ENCODE measurements at regions not wholly inside any gene's neighbourhood (a gene's known extent, or its start where the extent isn't known, plus 50 kb on each side); places are given as distances from the start of the nearest gene placed in this dataset.

DNA sequence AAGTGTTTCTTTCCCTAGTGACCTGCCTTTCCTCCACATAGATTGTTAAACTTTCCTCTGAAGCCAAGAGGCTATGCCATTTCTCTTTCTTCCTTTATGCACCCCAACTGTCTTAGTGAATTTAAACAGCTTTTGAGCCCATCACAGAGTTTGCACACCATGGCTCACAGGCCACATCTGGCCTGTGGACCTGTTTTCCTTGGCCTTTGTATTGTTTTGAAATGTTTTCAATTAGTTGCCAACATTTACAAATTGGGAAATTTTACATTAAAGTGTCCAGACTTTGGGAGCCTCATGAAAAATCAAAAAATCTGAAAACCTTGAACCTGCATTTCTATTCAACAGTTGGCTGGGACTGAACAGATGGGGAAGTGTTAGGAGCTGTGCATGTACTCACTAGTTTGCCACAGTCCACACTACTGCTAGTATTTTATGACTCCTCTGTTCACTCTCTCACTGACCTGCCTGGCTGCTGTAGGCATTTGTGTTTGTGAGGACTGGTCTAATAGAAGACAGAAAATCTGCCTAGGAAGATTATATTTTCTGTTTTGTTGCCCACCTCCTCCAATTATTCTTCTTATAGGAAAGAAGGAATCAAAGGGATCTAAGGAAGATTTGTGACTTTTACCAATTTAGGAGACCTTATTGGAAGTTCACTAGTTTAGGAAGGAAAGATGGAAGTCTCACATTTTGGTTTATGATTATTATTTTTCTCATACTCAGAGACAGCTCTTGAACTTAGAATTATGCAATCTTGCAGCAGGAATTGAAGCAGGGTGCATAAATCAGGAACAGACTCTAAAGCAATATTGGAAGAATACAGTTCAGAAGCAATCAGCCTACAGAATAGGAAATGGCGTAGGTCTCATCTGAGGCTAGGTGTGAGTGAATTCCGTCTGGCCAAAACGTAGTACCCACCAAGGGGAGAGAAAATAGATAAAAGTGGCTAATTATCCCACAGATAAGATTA lies 134.7 kb downstream of the HLX start:
- DNase-seq (ENCODE audit: low read depth, low spot score) (no peak), FAIRE-seq (no peak), ATAC-seq (no peak)
- CTCF ChIA-PET = interaction anchor here (1.6 kb wide), 1 partner anchor 7 kb away, joined by 4 read pairs; no protein-coding TSS in a partner anchor
- no peaks in the 10 kb centered on the region for H3K9me3 ChIP-seq (replicated peaks; ENCODE audit: control insufficient read depth, insufficient read depth, low read length)
- no peak overlapping the region for H3K4me3 ChIP-seq
- RAD21 ChIA-PET (ENCODE audit: unreplicated experiment) = no interaction called here
- no peak overlapping the region for H3K4me2 ChIP-seq (ENCODE audit: control insufficient read depth, insufficient read depth)
- H3K27me3 ChIP-seq (replicated peaks in 1 of 2; ENCODE audit: control insufficient read depth in 2 of 2, insufficient read depth in 2 of 2, low read length in 1 of 2) = no peaks in the 10 kb centered on the region
- H2AFZ ChIP-seq (ENCODE audit: control insufficient read depth, low read depth, low read length) = no peak overlapping the region
- SMC1A ChIA-PET (ENCODE audit: uncharacterized antibody, unreplicated experiment) = no interaction called here
- in situ Hi-C loops (cut with MboI) = no loop called here
- intact Hi-C loops (cut with micrococcal nuclease; ENCODE audit: unreplicated experiment) = no loop called here
- no peaks in the 10 kb centered on the region for H3K79me2 ChIP-seq (ENCODE audit: control insufficient read depth, insufficient read depth, low read length)
- BruUV-seq (replicated peaks) = no TSS peak
- H3K4me1 ChIP-seq (ENCODE audit: control insufficient read depth, insufficient read depth, low read length) = no peaks in the 10 kb centered on the region
- no peak overlapping the region for H3K27ac ChIP-seq (ENCODE audit: control insufficient read depth, insufficient read depth)
- POLR2A ChIA-PET = no interaction called here
- no peak overlapping the region for H3K9ac ChIP-seq (ENCODE audit: control insufficient read depth, insufficient read depth, low read length)
- H3K36me3 ChIP-seq (ENCODE audit: control insufficient read depth in 2 of 2, insufficient read depth in 2 of 2, low read length in 1 of 2) = no peaks in the 10 kb centered on the region
- WGBS (ENCODE audit: insufficient coverage, insufficient replicate concordance, low lambda C conversion rate, missing lambda C conversion rate) = 6% methylated on average over 3 of the region's 3 CpGs
- no peaks in the 10 kb centered on the region for H4K20me1 ChIP-seq (ENCODE audit: control insufficient read depth, insufficient read depth)
- TF ChIP-seq CREM (IDR thresholded peaks at IDR 0.05; ENCODE audit: low read depth) (no peak), MYC (IDR thresholded peaks at IDR 0.05; ENCODE audit: insufficient read depth, insufficient read length, insufficient replicate concordance, low read length, severe bottlenecking) (no peak), STAT1 (conservative IDR thresholded peaks at IDR 0.05) (no peak), MTA2 (IDR thresholded peaks at IDR 0.05; ENCODE audit: low read depth) (no peak), HDGF (IDR thresholded peaks at IDR 0.05) (no peak), ASH2L (IDR thresholded peaks at IDR 0.05; ENCODE audit: borderline replicate concordance, low read depth) (no peak), SP1 (IDR thresholded peaks at IDR 0.05; ENCODE audit: low read depth, low read length) (no peak), SUZ12 (IDR thresholded peaks at IDR 0.05; ENCODE audit: unreplicated experiment) (no peak), BHLHE40 (IDR thresholded peaks at IDR 0.05; ENCODE audit: borderline replicate concordance in 1 of 2, low read depth in 2 of 2, low read length in 1 of 2) (no peak), CBFB (IDR thresholded peaks at IDR 0.05; ENCODE audit: low read depth) (no peak), SRF (IDR thresholded peaks at IDR 0.05; ENCODE audit: low read depth in 2 of 2, low read length in 2 of 2) (no peak), ETV6 (conservative IDR thresholded peaks at IDR 0.05 in 1 of 2, IDR thresholded peaks at IDR 0.05 in 1 of 2; ENCODE audit: borderline replicate concordance in 1 of 2, low read depth in 1 of 2) (no peak), NFXL1 (IDR thresholded peaks at IDR 0.05; ENCODE audit: borderline replicate concordance) (no peak), CHD1 (IDR thresholded peaks at IDR 0.05; ENCODE audit: low read depth, low read length) (no peak)
- TF ChIP-seq, protein P1, sequence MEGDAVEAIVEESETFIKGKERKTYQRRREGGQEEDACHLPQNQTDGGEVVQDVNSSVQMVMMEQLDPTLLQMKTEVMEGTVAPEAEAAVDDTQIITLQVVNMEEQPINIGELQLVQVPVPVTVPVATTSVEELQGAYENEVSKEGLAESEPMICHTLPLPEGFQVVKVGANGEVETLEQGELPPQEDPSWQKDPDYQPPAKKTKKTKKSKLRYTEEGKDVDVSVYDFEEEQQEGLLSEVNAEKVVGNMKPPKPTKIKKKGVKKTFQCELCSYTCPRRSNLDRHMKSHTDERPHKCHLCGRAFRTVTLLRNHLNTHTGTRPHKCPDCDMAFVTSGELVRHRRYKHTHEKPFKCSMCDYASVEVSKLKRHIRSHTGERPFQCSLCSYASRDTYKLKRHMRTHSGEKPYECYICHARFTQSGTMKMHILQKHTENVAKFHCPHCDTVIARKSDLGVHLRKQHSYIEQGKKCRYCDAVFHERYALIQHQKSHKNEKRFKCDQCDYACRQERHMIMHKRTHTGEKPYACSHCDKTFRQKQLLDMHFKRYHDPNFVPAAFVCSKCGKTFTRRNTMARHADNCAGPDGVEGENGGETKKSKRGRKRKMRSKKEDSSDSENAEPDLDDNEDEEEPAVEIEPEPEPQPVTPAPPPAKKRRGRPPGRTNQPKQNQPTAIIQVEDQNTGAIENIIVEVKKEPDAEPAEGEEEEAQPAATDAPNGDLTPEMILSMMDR (IDR thresholded peaks at IDR 0.05 in 2 of 3, conservative IDR thresholded peaks at IDR 0.05 in 1 of 3; ENCODE audit: control insufficient read depth in 2 of 3, extremely low read depth in 1 of 3, insufficient read depth in 1 of 3, low read depth in 3 of 3, low read length in 3 of 3) = no peak
- TF ChIP-seq, protein P2, sequence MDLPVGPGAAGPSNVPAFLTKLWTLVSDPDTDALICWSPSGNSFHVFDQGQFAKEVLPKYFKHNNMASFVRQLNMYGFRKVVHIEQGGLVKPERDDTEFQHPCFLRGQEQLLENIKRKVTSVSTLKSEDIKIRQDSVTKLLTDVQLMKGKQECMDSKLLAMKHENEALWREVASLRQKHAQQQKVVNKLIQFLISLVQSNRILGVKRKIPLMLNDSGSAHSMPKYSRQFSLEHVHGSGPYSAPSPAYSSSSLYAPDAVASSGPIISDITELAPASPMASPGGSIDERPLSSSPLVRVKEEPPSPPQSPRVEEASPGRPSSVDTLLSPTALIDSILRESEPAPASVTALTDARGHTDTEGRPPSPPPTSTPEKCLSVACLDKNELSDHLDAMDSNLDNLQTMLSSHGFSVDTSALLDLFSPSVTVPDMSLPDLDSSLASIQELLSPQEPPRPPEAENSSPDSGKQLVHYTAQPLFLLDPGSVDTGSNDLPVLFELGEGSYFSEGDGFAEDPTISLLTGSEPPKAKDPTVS (IDR thresholded peaks at IDR 0.05; ENCODE audit: low read depth, low read length) = no peak
- TF ChIP-seq, protein P3, sequence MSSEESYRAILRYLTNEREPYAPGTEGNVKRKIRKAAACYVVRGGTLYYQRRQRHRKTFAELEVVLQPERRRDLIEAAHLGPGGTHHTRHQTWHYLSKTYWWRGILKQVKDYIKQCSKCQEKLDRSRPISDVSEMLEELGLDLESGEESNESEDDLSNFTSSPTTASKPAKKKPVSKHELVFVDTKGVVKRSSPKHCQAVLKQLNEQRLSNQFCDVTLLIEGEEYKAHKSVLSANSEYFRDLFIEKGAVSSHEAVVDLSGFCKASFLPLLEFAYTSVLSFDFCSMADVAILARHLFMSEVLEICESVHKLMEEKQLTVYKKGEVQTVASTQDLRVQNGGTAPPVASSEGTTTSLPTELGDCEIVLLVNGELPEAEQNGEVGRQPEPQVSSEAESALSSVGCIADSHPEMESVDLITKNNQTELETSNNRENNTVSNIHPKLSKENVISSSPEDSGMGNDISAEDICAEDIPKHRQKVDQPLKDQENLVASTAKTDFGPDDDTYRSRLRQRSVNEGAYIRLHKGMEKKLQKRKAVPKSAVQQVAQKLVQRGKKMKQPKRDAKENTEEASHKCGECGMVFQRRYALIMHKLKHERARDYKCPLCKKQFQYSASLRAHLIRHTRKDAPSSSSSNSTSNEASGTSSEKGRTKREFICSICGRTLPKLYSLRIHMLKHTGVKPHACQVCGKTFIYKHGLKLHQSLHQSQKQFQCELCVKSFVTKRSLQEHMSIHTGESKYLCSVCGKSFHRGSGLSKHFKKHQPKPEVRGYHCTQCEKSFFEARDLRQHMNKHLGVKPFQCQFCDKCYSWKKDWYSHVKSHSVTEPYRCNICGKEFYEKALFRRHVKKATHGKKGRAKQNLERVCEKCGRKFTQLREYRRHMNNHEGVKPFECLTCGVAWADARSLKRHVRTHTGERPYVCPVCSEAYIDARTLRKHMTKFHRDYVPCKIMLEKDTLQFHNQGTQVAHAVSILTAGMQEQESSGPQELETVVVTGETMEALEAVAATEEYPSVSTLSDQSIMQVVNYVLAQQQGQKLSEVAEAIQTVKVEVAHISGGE (CRISPR knock-in tag; IDR thresholded peaks at IDR 0.05) = no peak
